HG02588 (cell line): ENCODE measurements at regions not wholly inside any gene's neighbourhood (a gene's known extent, or its start where the extent isn't known, plus 50 kb on each side); places are given as distances from the start of the nearest gene placed in this dataset.

Experiments
- ATAC-seq: cut with Tn5 transposase; IDR thresholded peaks from one replicate; pipeline ENCODE4 v1.9.1; 2021; ENCODE audit warnings: mild to moderate bottlenecking, moderate library complexity; ENCODE audit not compliant: unreplicated experiment

GRCh38 chr18:26745288-26746181 is 120.0 kb downstream of the AQP4 start:
- no peak for ATAC-seq

GRCh38 chr18:26741758-26742157 is 123.7 kb downstream of the AQP4 start:
- no peak for ATAC-seq

GRCh38 chr18:26741048-26741447 is 124.5 kb downstream of the AQP4 start:
- ATAC-seq: no peak

- ATAC-seq: no peak
Measured at GRCh38 chr18:26740396-26740795, 125.1 kb downstream of the AQP4 start.

GRCh38 chr18:26738706-26739105 is 126.8 kb downstream of the AQP4 start:
- ATAC-seq: no peak

- ATAC-seq: no peak
Measured at GRCh38 chr18:26736301-26736700, 129.2 kb downstream of the AQP4 start.

- ATAC-seq: no peak
Measured at GRCh38 chr18:26734760-26735159, 130.7 kb downstream of the AQP4 start.

GRCh38 chr18:26729449-26729848 is 136.1 kb downstream of the AQP4 start:
- no peak for ATAC-seq

GRCh38 chr18:26729008-26729407 is 136.5 kb downstream of the AQP4 start:
- no peak for ATAC-seq

GRCh38 chr18:26723981-26724380 is 141.5 kb downstream of the AQP4 start:
- ATAC-seq: no peak

- ATAC-seq: no peak
Measured at GRCh38 chr18:26722565-26722931, 143.0 kb downstream of the AQP4 start.

GRCh38 chr18:26721854-26722564 is 143.5 kb downstream of the AQP4 start:
- no peak for ATAC-seq

- no peak for ATAC-seq
Measured at GRCh38 chr18:26719896-26720295, 145.6 kb downstream of the AQP4 start.

- no peak for ATAC-seq
Measured at GRCh38 chr18:26717123-26717719, 148.3 kb downstream of the AQP4 start.

- ATAC-seq: no peak
Measured at GRCh38 chr18:26714739-26715138, 150.8 kb downstream of the AQP4 start.

- no peak for ATAC-seq
Measured at GRCh38 chr18:26711756-26712155, 153.8 kb downstream of the AQP4 start.

GRCh38 chr18:26710470-26711096 is 154.9 kb downstream of the AQP4 start:
- ATAC-seq: peak; percentile 65

- no peak for ATAC-seq
Measured at GRCh38 chr18:26709897-26710296, 155.6 kb downstream of the AQP4 start.

- ATAC-seq: no peak
Measured at GRCh38 chr18:26708806-26709716, 156.4 kb downstream of the AQP4 start.

- no peak for ATAC-seq
Measured at GRCh38 chr18:26706911-26707351, 158.6 kb downstream of the AQP4 start.
